Activated CD4-positive, CD25-positive, alpha-beta regulatory T cell (primary cell): ENCODE measurements at regions not wholly inside any gene's neighbourhood (a gene's known extent, or its start where the extent isn't known, plus 50 kb on each side); places are given as distances from the start of the nearest gene placed in this dataset.
"Not testable (repeated sequence)": the region's sequence is repeated elsewhere in the genome, so short reads cannot be mapped to it uniquely, and the experiment has no call there.

ENCODE experiments used
- DNase-seq, 4 experiments: peaks; one replicate each; lab custom pipeline; 2025; lab: John Stamatoyannopoulos, UW

DNA sequence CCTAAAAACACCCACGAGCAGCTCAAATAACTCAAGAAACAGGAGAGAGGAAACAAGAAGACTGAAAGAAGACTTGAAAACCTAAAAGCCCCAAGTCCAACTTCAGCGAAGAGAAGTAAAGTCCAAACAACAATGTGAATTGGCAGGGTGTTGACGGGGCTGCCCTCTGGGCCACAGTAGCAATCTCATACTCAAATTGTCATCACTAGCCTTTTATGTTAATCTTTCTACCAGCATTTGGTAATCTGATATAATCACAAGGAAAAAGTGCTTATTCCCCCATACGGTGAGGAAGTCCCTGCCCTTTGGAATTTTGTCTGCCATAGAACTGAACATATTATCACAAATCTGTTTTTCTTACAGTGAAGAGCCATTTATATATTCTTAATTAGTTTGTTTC is 51.5 kb upstream of the IFNE start:
- DNase-seq, result no peak

DNA sequence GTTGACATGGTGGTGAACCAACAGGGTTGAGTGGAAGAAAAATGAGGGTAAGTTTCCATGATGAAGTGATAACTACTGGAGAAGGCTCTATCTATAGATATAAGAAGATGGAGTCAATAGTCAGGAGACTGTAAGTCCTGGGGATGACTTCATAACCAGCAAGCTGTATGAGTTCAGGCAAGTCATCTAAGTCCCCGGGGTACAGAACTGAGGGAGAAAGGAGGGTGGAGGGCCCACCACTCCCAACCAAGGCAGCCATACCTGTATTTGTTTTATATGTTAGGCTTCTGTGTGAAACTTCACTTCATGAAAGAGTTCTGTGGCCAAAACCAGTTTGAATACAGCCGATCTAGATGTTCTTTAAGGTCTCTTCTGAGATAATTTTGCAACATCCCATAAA is 53.3 kb upstream of the IFNE start:
- DNase-seq, result no peak

- DNase-seq, result no peak
These were observed 60.7 kb upstream of the IFNE start for GRCh38 chr9:21542787-21543186.

GRCh38 chr9:21543187-21543586 is 61.1 kb upstream of the IFNE start:
- DNase-seq, result no peak

- DNase-seq, result not testable (repeated sequence)
These were observed 61.7 kb upstream of the IFNE start for GRCh38 chr9:21543816-21544215.

GRCh38 chr9:21546949-21547348 is 64.8 kb upstream of the IFNE start:
- DNase-seq, result no peak

DNA sequence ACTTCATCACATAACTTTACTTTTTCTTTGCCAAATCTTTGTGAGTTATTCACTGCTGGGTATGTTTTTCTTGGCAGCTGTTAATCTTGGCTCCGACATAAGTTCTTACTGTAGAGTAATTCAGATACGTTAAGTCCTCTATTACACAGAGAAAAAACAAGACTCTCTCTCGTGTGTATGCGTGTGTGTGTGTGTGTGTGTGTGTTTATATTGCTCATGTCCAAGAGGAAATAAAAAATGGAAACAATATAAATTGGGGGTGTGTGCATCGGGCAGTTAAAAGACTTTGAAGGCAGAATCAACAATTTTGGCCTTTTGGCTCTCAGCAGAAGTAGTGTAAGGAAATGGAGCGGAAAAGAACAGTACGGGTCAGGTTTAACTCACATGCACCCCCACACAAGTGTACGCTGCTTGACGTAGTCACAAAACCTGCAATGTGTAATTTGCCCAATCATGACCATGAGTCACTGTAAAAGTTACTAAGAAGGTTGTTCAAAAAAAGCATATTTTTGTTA is 67.2 kb upstream of the IFNE start:
- no peak for DNase-seq

DNA sequence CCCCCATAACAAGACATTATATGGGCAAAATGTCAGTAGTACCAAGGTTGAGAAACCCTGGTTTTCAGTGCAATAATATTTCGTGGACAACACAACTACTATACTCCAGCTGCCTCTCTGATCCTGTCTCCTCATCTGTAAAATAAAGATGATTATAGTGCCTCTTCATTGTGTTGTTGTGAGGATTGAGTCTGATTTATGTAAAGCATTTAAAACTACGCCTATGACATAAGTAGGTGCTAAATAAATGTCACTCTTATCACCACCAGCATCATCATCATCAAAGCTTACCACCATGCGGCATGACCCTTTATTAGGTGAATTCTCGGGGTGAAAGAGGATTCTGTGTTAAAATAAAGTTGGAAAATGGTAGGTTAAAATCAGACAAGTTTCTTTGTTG is 67.8 kb upstream of the IFNE start:
- no peak for DNase-seq

- DNase-seq, result no peak
These were observed 68.3 kb upstream of the IFNE start for GRCh38 chr9:21550392-21550791.

- no peak for DNase-seq
These were observed 69.3 kb upstream of the IFNE start for GRCh38 chr9:21551401-21551800.

DNA sequence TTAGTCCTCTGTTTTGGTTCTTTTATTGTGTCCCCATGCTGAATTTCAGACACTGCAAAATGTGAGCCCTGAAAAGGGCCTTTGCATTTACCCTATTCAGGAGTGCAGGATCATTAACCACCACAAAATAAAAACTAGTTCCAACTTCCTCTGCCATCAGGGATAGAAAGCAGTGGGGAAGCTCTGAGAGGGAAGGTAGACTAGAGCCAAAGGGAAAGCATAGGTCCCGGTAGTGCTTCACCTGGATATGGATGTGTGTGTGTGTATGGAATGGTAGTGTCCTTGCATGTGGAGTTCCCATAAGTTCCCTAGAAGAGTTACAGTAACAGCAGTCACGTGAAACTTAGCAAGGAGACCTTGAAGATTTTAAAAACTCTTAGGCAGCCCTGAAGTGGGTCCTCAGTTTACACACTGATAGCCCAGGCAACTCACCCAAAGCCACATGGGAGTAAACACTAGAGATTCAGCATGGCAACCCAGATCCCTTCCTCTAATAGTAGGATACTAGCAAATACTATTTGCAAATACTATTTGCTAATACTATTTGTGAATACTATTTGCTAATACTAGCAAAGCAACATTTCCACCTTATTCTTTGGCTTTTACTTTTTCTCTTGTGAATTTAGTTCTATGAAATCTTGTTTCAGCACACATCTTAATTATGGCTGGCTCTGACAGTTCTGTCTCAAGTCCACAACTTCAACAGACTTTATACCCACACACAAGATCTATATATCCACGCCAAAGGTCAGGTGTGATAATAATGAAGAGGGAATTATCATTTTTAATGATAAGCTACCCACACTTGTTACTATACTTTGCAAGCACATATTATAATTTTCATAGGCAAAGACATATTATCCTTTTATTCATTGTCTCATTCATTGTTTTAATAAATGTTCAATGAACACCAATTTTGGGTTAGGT is 70.4 kb upstream of the IFNE start:
- no peak for DNase-seq

- no peak for DNase-seq
These were observed 71.3 kb upstream of the IFNE start for GRCh38 chr9:21553441-21553840.

- no peak for DNase-seq
These were observed 72.7 kb upstream of the IFNE start for GRCh38 chr9:21554813-21555212.

DNA sequence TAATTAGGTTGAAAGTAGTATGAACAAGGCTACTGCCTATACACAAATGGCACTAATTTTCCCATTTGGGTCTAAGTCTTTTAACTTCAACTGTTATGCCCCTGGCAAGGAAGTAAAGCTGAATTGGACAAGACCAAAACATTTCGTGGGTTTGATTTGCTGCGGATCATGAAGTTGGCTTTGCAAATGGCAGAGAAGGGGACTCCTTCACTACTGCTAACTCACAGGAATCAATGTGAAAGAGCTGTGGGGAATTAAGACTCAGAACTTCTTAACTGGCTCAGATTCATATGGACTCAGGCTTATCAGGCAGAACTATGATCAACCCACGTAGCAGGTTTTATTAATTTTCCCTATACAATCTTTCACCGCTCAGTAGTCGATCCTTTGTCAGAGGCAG is 73.8 kb upstream of the IFNE start:
- DNase-seq, result no peak

- no peak for DNase-seq
These were observed 74.7 kb upstream of the IFNE start for GRCh38 chr9:21556581-21557427.

- DNase-seq, result no peak
These were observed 75.3 kb upstream of the IFNE start for GRCh38 chr9:21557428-21557768.

- no peak for DNase-seq
These were observed 76.0 kb upstream of the IFNE start for GRCh38 chr9:21558079-21558478.

- no peak for DNase-seq
These were observed 76.7 kb upstream of the IFNE start for GRCh38 chr9:21558615-21559401.

- peak in 1 of 4 experiments; percentile 21 for DNase-seq
These were observed 77.5 kb upstream of the IFNE start for GRCh38 chr9:21559402-21560280.

DNA sequence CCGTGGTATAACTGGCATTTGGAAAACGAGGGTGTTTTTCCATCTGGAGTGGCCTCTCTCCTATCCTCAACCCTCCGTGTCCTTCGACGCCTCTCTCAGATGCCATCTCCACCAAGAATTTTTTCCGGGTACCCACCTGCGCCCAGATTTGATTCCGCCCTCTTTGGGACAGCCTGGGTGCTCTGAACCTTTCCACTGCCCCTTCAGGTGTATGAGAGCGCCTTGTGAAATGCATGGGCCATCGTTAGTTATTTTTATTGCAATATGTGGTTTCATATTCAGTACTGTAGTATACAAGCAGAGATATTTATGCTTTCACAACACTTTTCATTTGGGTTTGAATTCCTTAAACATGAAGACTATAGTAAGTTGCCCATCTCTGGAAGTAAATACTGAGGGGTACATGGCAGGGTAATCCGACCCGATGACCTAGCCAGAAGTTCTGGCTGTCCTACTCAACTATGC is 78.2 kb upstream of the IFNE start:
- DNase-seq, result no peak

DNA sequence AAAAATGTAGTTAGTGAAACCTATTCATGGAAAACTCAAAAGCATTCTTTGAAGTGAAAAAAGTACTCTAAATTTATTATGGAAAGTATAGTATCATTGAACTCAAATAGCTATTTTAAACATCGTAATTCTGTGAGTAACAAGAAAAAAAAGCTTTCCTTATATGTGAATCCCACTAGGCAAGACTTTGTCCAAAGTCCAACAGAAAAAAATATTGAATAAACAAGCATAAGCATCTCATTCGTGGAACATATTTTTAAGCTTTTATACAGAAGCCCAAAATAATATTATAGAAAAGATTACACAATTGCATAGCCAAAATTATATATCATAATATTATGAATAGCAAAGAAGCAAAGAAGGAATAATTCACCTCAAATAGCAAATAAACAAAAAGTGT is 79.4 kb upstream of the IFNE start:
- no peak for DNase-seq
